HG02571 (cell line): ENCODE measurements at regions not wholly inside any gene's neighbourhood (a gene's known extent, or its start where the extent isn't known, plus 50 kb on each side); places are given as distances from the start of the nearest gene placed in this dataset.
"Not testable (repeated sequence)": the region's sequence is repeated elsewhere in the genome, so short reads cannot be mapped to it uniquely, and the experiment has no call there.

Experiments used
- ATAC-seq: cut with Tn5 transposase; IDR thresholded peaks from one replicate; pipeline ENCODE4 v1.9.1; 2021; ENCODE audit warnings: mild to moderate bottlenecking, moderate library complexity; ENCODE audit not compliant: unreplicated experiment

GRCh38 chr3:94314218-94314883, 251.5 kb downstream of the NSUN3 start:
- no peak for ATAC-seq

GRCh38 chr3:94317017-94317416, 254.2 kb downstream of the NSUN3 start:
- ATAC-seq = no peak

GRCh38 chr3:94323596-94323995, 260.7 kb downstream of the NSUN3 start:
- no peak for ATAC-seq

GRCh38 chr3:94331831-94332230, 269.0 kb downstream of the NSUN3 start:
- no peak for ATAC-seq

- no peak for ATAC-seq
Observed at GRCh38 chr3:94336046-94336753, 273.3 kb downstream of the NSUN3 start.

GRCh38 chr3:94345101-94345500, 282.2 kb downstream of the NSUN3 start:
- no peak for ATAC-seq

- ATAC-seq = no peak
Observed at GRCh38 chr3:94349310-94349878, 286.5 kb downstream of the NSUN3 start.

- ATAC-seq = no peak
Observed at GRCh38 chr3:94356581-94356980, 293.7 kb downstream of the NSUN3 start.

- no peak for ATAC-seq
Observed at GRCh38 chr3:94359996-94360395, 297.1 kb downstream of the NSUN3 start.

- ATAC-seq = no peak
Observed at GRCh38 chr3:94360987-94361386, 298.1 kb downstream of the NSUN3 start.

GRCh38 chr3:94362393-94362792, 299.5 kb downstream of the NSUN3 start:
- no peak for ATAC-seq

- no peak for ATAC-seq
Observed at GRCh38 chr3:94365006-94365405, 302.1 kb downstream of the NSUN3 start.

GRCh38 chr3:94372026-94372425, 309.2 kb downstream of the NSUN3 start:
- ATAC-seq = no peak

GRCh38 chr3:94373456-94373855, 310.6 kb downstream of the NSUN3 start:
- no peak for ATAC-seq

- ATAC-seq = no peak
Observed at GRCh38 chr3:94374439-94375161, 311.7 kb downstream of the NSUN3 start.

GRCh38 chr3:94377123-94377696, 314.3 kb downstream of the NSUN3 start:
- ATAC-seq = not testable (repeated sequence)

- ATAC-seq = not testable (repeated sequence)
Observed at GRCh38 chr3:94377863-94378262, 315.0 kb downstream of the NSUN3 start.

- no peak for ATAC-seq
Observed at GRCh38 chr3:94378322-94378721, 315.5 kb downstream of the NSUN3 start.

GRCh38 chr3:94379264-94379663, 316.4 kb downstream of the NSUN3 start:
- no peak for ATAC-seq

GRCh38 chr3:94394885-94395284, 332.0 kb downstream of the NSUN3 start:
- ATAC-seq = no peak

GRCh38 chr3:94395851-94396250, 333.0 kb downstream of the NSUN3 start:
- ATAC-seq = no peak
